GM18507 (cell line): ENCODE measurements at regions not wholly inside any gene's neighbourhood (a gene's known extent, or its start where the extent isn't known, plus 50 kb on each side); places are given as distances from the start of the nearest gene placed in this dataset.
A peak's percentile ranks its signal among the peaks of the same experiment; 100 is the strongest.

Source experiments
- DNase-seq: peaks from one replicate; pipeline ENCODE4 v3.0.0; 2011; ENCODE audit warnings: low read depth; ENCODE audit not compliant: insufficient read length; ENCODE audit errors: extremely low spot score
- FAIRE-seq: peaks from 2 replicates; lab custom pipeline; 2011; peaks lifted over from hg19 to GRCh38; lab: Jason Lieb, UNC

GRCh38 chr7:136359333-136359903 lies 382.3 kb upstream of the MTPN start:
- peak; percentile 7 for DNase-seq
- FAIRE-seq = peak; percentile 98

- peak; percentile 73 for FAIRE-seq
- DNase-seq = no peak
Measured at GRCh38 chr7:136353287-136353686, 376.1 kb upstream of the MTPN start.

- DNase-seq = no peak
- no peak for FAIRE-seq
Measured at GRCh38 chr7:136348542-136349192, 371.5 kb upstream of the MTPN start.

GRCh38 chr7:136348142-136348541 lies 371.0 kb upstream of the MTPN start:
- DNase-seq (no peak), FAIRE-seq (no peak)

GRCh38 chr7:136347488-136347887 lies 370.3 kb upstream of the MTPN start:
- DNase-seq (no peak), FAIRE-seq (no peak)

GRCh38 chr7:136342251-136342650 lies 365.1 kb upstream of the MTPN start:
- DNase-seq (no peak), FAIRE-seq (no peak)

GRCh38 chr7:136339464-136339863 lies 362.3 kb upstream of the MTPN start:
- DNase-seq (no peak), FAIRE-seq (no peak)

- FAIRE-seq (no peak), DNase-seq (no peak)
Measured at GRCh38 chr7:136336932-136337331, 359.8 kb upstream of the MTPN start.

GRCh38 chr7:136333636-136334035 lies 356.5 kb upstream of the MTPN start:
- FAIRE-seq (no peak), DNase-seq (no peak)

- FAIRE-seq = no peak
- no peak for DNase-seq
Measured at GRCh38 chr7:136326045-136326609, 349.0 kb upstream of the MTPN start.

- DNase-seq = no peak
- no peak for FAIRE-seq
Measured at GRCh38 chr7:136325578-136325977, 348.4 kb upstream of the MTPN start.

- FAIRE-seq = no peak
- DNase-seq = no peak
Measured at GRCh38 chr7:136325027-136325426, 347.9 kb upstream of the MTPN start.

GRCh38 chr7:136324073-136324704 lies 347.0 kb upstream of the MTPN start:
- DNase-seq = no peak
- FAIRE-seq = no peak

GRCh38 chr7:136312592-136312991 lies 335.4 kb upstream of the MTPN start:
- DNase-seq (no peak), FAIRE-seq (peak; percentile 70)

GRCh38 chr7:136309407-136309806 lies 332.2 kb upstream of the MTPN start:
- FAIRE-seq (no peak), DNase-seq (no peak)

GRCh38 chr7:136308230-136308629 lies 331.1 kb upstream of the MTPN start:
- no peak for FAIRE-seq
- DNase-seq = no peak

GRCh38 chr7:136303162-136303561 lies 326.0 kb upstream of the MTPN start:
- FAIRE-seq (no peak), DNase-seq (no peak)

- FAIRE-seq (no peak), DNase-seq (no peak)
Measured at GRCh38 chr7:136302049-136302448, 324.9 kb upstream of the MTPN start.

- FAIRE-seq (no peak), DNase-seq (no peak)
Measured at GRCh38 chr7:136294977-136295376, 317.8 kb upstream of the MTPN start.

GRCh38 chr7:136293841-136294391 lies 316.8 kb upstream of the MTPN start:
- no peak for DNase-seq
- peak; percentile 15 for FAIRE-seq
